Testis (tissue), 2 donors: ENCODE measurements at regions not wholly inside any gene's neighbourhood (a gene's known extent, or its start where the extent isn't known, plus 50 kb on each side); places are given as distances from the start of the nearest gene placed in this dataset.

ENCODE experiments used
- POLR2A ChIP-seq: fragments of 450-650 bp; IDR thresholded peaks from one replicate; pipeline ENCODE4 v1.6.1; 2017; ENCODE audit warnings: antibody characterized with exemption, mild to moderate bottlenecking, moderate library complexity
- TF ChIP-seq, protein P1 (sequence below), 3 experiments: fragments of 450-650 bp in 2 of 3; fragments of 200-600 bp in 1 of 3; sonication (generic) in 1 of 3; IDR thresholded peaks; one replicate each; pipeline ENCODE4 v1.5.1; 2016 to 2019; ENCODE audit warnings: antibody characterized with exemption in 3 of 3, mild to moderate bottlenecking in 2 of 3, moderate library complexity in 1 of 3

DNA sequence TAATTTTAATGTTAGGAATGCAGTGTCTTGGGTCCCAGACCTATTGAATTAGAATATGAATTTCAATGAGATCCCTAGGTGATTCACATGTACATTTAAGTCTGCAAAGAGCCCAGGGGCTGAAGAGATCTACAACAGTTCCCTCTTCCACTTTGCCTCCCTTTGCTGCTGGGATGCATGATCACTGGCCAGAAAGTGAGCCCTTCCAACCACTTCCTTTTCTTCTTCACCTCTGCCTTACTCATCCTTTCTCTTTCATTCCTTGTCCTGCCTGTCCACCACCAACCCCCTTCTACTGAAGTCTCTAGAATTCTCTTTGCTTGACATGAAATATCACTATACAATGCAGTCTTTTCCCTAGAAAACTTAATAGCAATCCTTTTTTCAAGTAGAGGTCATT lies 222.4 kb upstream of the LRIG1 start:
- TF ChIP-seq, protein P1, sequence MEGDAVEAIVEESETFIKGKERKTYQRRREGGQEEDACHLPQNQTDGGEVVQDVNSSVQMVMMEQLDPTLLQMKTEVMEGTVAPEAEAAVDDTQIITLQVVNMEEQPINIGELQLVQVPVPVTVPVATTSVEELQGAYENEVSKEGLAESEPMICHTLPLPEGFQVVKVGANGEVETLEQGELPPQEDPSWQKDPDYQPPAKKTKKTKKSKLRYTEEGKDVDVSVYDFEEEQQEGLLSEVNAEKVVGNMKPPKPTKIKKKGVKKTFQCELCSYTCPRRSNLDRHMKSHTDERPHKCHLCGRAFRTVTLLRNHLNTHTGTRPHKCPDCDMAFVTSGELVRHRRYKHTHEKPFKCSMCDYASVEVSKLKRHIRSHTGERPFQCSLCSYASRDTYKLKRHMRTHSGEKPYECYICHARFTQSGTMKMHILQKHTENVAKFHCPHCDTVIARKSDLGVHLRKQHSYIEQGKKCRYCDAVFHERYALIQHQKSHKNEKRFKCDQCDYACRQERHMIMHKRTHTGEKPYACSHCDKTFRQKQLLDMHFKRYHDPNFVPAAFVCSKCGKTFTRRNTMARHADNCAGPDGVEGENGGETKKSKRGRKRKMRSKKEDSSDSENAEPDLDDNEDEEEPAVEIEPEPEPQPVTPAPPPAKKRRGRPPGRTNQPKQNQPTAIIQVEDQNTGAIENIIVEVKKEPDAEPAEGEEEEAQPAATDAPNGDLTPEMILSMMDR (IDR thresholded peaks at IDR 0.05), result no peak
- TF ChIP-seq POLR2A, result no peak
